ENCODE measurements at regions not wholly inside any gene's neighbourhood (a gene's known extent, or its start where the extent isn't known, plus 50 kb on each side); places are given as distances from the start of the nearest gene placed in this dataset.
"Not testable (repeated sequence)": the region's sequence is repeated elsewhere in the genome, so short reads cannot be mapped to it uniquely, and the experiment has no call there.

- no peak for DNase-seq (ENCODE audit: low read depth)
These were observed 101.4 kb downstream of the TNFRSF13B start for GRCh38 chr17:16870253-16871245.

- DNase-seq (ENCODE audit: low read depth) = not testable (repeated sequence)
These were observed 102.2 kb downstream of the TNFRSF13B start for GRCh38 chr17:16869531-16870252.

GRCh38 chr17:16868616-16869015 lies 103.3 kb downstream of the TNFRSF13B start:
- DNase-seq (ENCODE audit: low read depth) = not testable (repeated sequence)

GRCh38 chr17:16867545-16867944 lies 104.4 kb downstream of the TNFRSF13B start:
- DNase-seq (ENCODE audit: low read depth) = not testable (repeated sequence)

GRCh38 chr17:16866841-16867240 lies 105.1 kb downstream of the TNFRSF13B start:
- not testable (repeated sequence) for DNase-seq (ENCODE audit: low read depth)

GRCh38 chr17:16866436-16866835 lies 105.5 kb downstream of the TNFRSF13B start:
- no peak for DNase-seq (ENCODE audit: low read depth)

- not testable (repeated sequence) for DNase-seq (ENCODE audit: low read depth)
These were observed 106.2 kb downstream of the TNFRSF13B start for GRCh38 chr17:16865704-16866103.

GRCh38 chr17:16865077-16865613 lies 106.8 kb downstream of the TNFRSF13B start:
- not testable (repeated sequence) for DNase-seq (ENCODE audit: low read depth)

GRCh38 chr17:16864462-16865076 lies 107.3 kb downstream of the TNFRSF13B start:
- DNase-seq (ENCODE audit: low read depth) = peak; percentile 21

- DNase-seq (ENCODE audit: low read depth) = not testable (repeated sequence)
These were observed 110.8 kb downstream of the TNFRSF13B start for GRCh38 chr17:16861152-16861551.

- not testable (repeated sequence) for DNase-seq (ENCODE audit: low read depth)
These were observed 111.5 kb downstream of the TNFRSF13B start for GRCh38 chr17:16860467-16860866.

- not testable (repeated sequence) for DNase-seq (ENCODE audit: low read depth)
These were observed 112.4 kb downstream of the TNFRSF13B start for GRCh38 chr17:16859515-16859914.

GRCh38 chr17:16857746-16858145 lies 114.2 kb downstream of the TNFRSF13B start:
- not testable (repeated sequence) for DNase-seq (ENCODE audit: low read depth)

- not testable (repeated sequence) for DNase-seq (ENCODE audit: low read depth)
These were observed 115.1 kb downstream of the TNFRSF13B start for GRCh38 chr17:16856846-16857245.

GRCh38 chr17:16856171-16856570 lies 115.7 kb downstream of the TNFRSF13B start:
- not testable (repeated sequence) for DNase-seq (ENCODE audit: low read depth)

GRCh38 chr17:16854636-16855035 lies 117.3 kb downstream of the TNFRSF13B start:
- not testable (repeated sequence) for DNase-seq (ENCODE audit: low read depth)

GRCh38 chr17:16853661-16854320 lies 118.1 kb downstream of the TNFRSF13B start:
- DNase-seq (ENCODE audit: low read depth) = no peak

- DNase-seq (ENCODE audit: low read depth) = not testable (repeated sequence)
These were observed 122.1 kb downstream of the TNFRSF13B start for GRCh38 chr17:16849861-16850260.

- DNase-seq (ENCODE audit: low read depth) = not testable (repeated sequence)
These were observed 122.9 kb downstream of the TNFRSF13B start for GRCh38 chr17:16848997-16849396.

- not testable (repeated sequence) for DNase-seq (ENCODE audit: low read depth)
These were observed 126.8 kb downstream of the TNFRSF13B start for GRCh38 chr17:16845098-16845497.

GRCh38 chr17:16844669-16845068 lies 127.2 kb downstream of the TNFRSF13B start:
- not testable (repeated sequence) for DNase-seq (ENCODE audit: low read depth)
